WTC11 (cell line): ENCODE measurements at regions not wholly inside any gene's neighbourhood (a gene's known extent, or its start where the extent isn't known, plus 50 kb on each side); places are given as distances from the start of the nearest gene placed in this dataset.

Experiments
- ATAC-seq: fragments of 200-7000 bp; cut with Tn5 transposase; 2 replicates; pipeline ENCODE4 v1.10.0; 2021; ENCODE audit warnings: mild to moderate bottlenecking, moderate library complexity
- CTCF ChIA-PET: fragments of 300-600 bp; sonication (Branson Sonifier 250); formaldehyde crosslinking; loops from one replicate; lab custom pipeline; 2021; ENCODE audit warnings: antibody characterized with exemption; lab: Charles Lee
- POLR2A ChIA-PET: fragments of 350-600 bp; sonication (Branson Sonifier 250); formaldehyde crosslinking; loops from one replicate; lab custom pipeline; 2021; ENCODE audit warnings: antibody characterized with exemption; lab: Charles Lee
- DNase-seq: peaks from one replicate; pipeline ENCODE4 v3.0.0; 2021; ENCODE audit warnings: low spot score
- H3K27ac Mint-ChIP-seq: 2 replicates; pipeline ENCODE4 v1.8.0; 2021; ENCODE audit warnings: mixed read lengths
- H3K27me3 Mint-ChIP-seq: 2 replicates; pipeline ENCODE4 v1.8.0; 2021; ENCODE audit warnings: low read depth, mild to moderate bottlenecking, moderate library complexity, mixed read lengths
- H3K36me3 Mint-ChIP-seq: 2 replicates; pipeline ENCODE4 v1.8.0; 2021; ENCODE audit warnings: mixed read lengths
- H3K4me1 Mint-ChIP-seq: 2 replicates; pipeline ENCODE4 v1.8.0; 2022; ENCODE audit warnings: mixed read lengths
- H3K4me3 Mint-ChIP-seq: 2 replicates; pipeline ENCODE4 v1.8.0; 2021; ENCODE audit warnings: mild to moderate bottlenecking, moderate library complexity, mixed read lengths
- H3K9me3 Mint-ChIP-seq: 2 replicates; pipeline ENCODE4 v1.8.0; 2021; ENCODE audit warnings: mixed read lengths
- ATF2 ChIP-seq: sonication (generic); formaldehyde crosslinking; IDR thresholded peaks from 2 replicates; pipeline ENCODE4 v1.8.1; 2022; ENCODE audit warnings: low read depth, missing genetic modification reagents, borderline replicate concordance
- ATF6 ChIP-seq: sonication (generic); formaldehyde crosslinking; IDR thresholded peaks from 2 replicates; pipeline ENCODE4 v1.8.1; 2023; ENCODE audit warnings: mild to moderate bottlenecking, missing genetic modification reagents
- CREB1 ChIP-seq: sonication (generic); formaldehyde crosslinking; IDR thresholded peaks from 2 replicates; pipeline ENCODE4 v1.8.0; 2023; ENCODE audit warnings: mild to moderate bottlenecking, missing genetic modification reagents
- CREM ChIP-seq: sonication (generic); formaldehyde crosslinking; IDR thresholded peaks from 2 replicates; pipeline ENCODE4 v1.8.1; 2022; ENCODE audit warnings: mild to moderate bottlenecking, missing genetic modification reagents, moderate library complexity
- ETV6 ChIP-seq: sonication (generic); formaldehyde crosslinking; IDR thresholded peaks from 2 replicates; pipeline ENCODE4 v1.8.1; 2022; ENCODE audit warnings: mild to moderate bottlenecking, missing genetic modification reagents
- GABPB1 ChIP-seq: sonication (generic); formaldehyde crosslinking; IDR thresholded peaks from 2 replicates; pipeline ENCODE4 v1.8.1; 2023; ENCODE audit warnings: mild to moderate bottlenecking, missing genetic modification reagents
- IRF2 ChIP-seq: sonication (generic); formaldehyde crosslinking; IDR thresholded peaks from 2 replicates; pipeline ENCODE4 v1.8.0; 2022; ENCODE audit warnings: low read depth, missing genetic modification reagents, borderline replicate concordance
- JUN ChIP-seq: sonication (generic); formaldehyde crosslinking; IDR thresholded peaks from 2 replicates; pipeline ENCODE4 v1.8.0; 2023; ENCODE audit warnings: mild to moderate bottlenecking, missing genetic modification reagents
- MYBL2 ChIP-seq: sonication (generic); formaldehyde crosslinking; IDR thresholded peaks from 2 replicates; pipeline ENCODE4 v1.8.1; 2023; ENCODE audit warnings: mild to moderate bottlenecking, moderate library complexity, missing genetic modification reagents
- NFATC4 ChIP-seq: fragments of 250-450 bp; sonication (Bioruptor Pico); IDR thresholded peaks from 2 replicates; pipeline ENCODE4 v1.9.0; 2021; ENCODE audit warnings: mild to moderate bottlenecking
- RELA ChIP-seq: sonication (generic); formaldehyde crosslinking; IDR thresholded peaks from 2 replicates; pipeline ENCODE4 v1.8.1; 2022; ENCODE audit warnings: missing genetic modification reagents, mild to moderate bottlenecking, borderline replicate concordance
- TCF7 ChIP-seq: sonication (generic); formaldehyde crosslinking; IDR thresholded peaks from 2 replicates; pipeline ENCODE4 v1.8.0; 2022; ENCODE audit warnings: mild to moderate bottlenecking, low read depth, missing genetic modification reagents, moderate library complexity
- ZBTB43 ChIP-seq: sonication (generic); formaldehyde crosslinking; IDR thresholded peaks from 2 replicates; pipeline ENCODE4 v1.8.1; 2023; ENCODE audit warnings: mild to moderate bottlenecking, missing genetic modification reagents
- ZNF317 ChIP-seq: sonication (generic); formaldehyde crosslinking; IDR thresholded peaks from 2 replicates; pipeline ENCODE4 v1.8.1; 2023; ENCODE audit warnings: low read depth, mild to moderate bottlenecking, moderate library complexity, missing genetic modification reagents, borderline replicate concordance
- TF ChIP-seq, protein P1 (sequence below): fragments of 200-600 bp; IDR thresholded peaks from 2 replicates; pipeline ENCODE4 v1.8.0; 2022; ENCODE audit warnings: antibody characterized with exemption
- TF ChIP-seq, protein P2 (sequence below): sonication (generic); formaldehyde crosslinking; IDR thresholded peaks from 2 replicates; pipeline ENCODE4 v1.8.0; 2022; ENCODE audit warnings: missing genetic modification reagents

GRCh38 chr4:57312296-57312695, 202.1 kb upstream of the IGFBP7 start:
- Mint-ChIP-seq H3K36me3 (no peaks in the 10 kb centered on the region), H3K27me3 (no peaks in the 10 kb centered on the region; the same call in 1 of the 2 replicates), H3K27ac (no peak overlapping the region), H3K4me3 (no peak overlapping the region), H3K4me1 (peaks cover 18% of the 10 kb centered on the region), H3K9me3 (no peaks in the 10 kb centered on the region)
- ChIA-PET CTCF (interaction anchor here (1.3 kb wide), 1 partner anchor 122 kb away, joined by 4 read pairs; no protein-coding TSS in a partner anchor), POLR2A (no interaction called here)
- DNase-seq, result no peak
- ATAC-seq, result no peak
- no peak for TF ChIP-seq RELA (CRISPR knock-in tag)
- TF ChIP-seq, protein P1, sequence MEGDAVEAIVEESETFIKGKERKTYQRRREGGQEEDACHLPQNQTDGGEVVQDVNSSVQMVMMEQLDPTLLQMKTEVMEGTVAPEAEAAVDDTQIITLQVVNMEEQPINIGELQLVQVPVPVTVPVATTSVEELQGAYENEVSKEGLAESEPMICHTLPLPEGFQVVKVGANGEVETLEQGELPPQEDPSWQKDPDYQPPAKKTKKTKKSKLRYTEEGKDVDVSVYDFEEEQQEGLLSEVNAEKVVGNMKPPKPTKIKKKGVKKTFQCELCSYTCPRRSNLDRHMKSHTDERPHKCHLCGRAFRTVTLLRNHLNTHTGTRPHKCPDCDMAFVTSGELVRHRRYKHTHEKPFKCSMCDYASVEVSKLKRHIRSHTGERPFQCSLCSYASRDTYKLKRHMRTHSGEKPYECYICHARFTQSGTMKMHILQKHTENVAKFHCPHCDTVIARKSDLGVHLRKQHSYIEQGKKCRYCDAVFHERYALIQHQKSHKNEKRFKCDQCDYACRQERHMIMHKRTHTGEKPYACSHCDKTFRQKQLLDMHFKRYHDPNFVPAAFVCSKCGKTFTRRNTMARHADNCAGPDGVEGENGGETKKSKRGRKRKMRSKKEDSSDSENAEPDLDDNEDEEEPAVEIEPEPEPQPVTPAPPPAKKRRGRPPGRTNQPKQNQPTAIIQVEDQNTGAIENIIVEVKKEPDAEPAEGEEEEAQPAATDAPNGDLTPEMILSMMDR, result no peak
- no peak for TF ChIP-seq GABPB1 (CRISPR knock-in tag)
- TF ChIP-seq MYBL2, result no peak
- TF ChIP-seq ZBTB43 (CRISPR knock-in tag), result no peak
- no peak for TF ChIP-seq JUN (CRISPR knock-in tag)
- TF ChIP-seq IRF2 (CRISPR knock-in tag), result no peak
- TF ChIP-seq TCF7, result no peak

- H3K27ac Mint-ChIP-seq, result no peak overlapping the region
- no peak overlapping the region for H3K4me3 Mint-ChIP-seq
- peaks cover 18% of the 10 kb centered on the region for H3K4me1 Mint-ChIP-seq
- CTCF ChIA-PET, result no interaction called here
- POLR2A ChIA-PET, result no interaction called here
- no peak for ATAC-seq
- H3K36me3 Mint-ChIP-seq, result no peaks in the 10 kb centered on the region
- DNase-seq, result no peak
- TF ChIP-seq ATF6 (CRISPR knock-in tag) (no peak), CREB1 (no peak), ZNF317 (CRISPR knock-in tag) (no peak), ETV6 (CRISPR knock-in tag) (no peak), NFATC4 (CRISPR knock-in tag) (no peak), CREM (CRISPR knock-in tag) (no peak), ATF2 (CRISPR knock-in tag) (no peak), ZBTB43 (CRISPR knock-in tag) (no peak)
- TF ChIP-seq, protein P2, sequence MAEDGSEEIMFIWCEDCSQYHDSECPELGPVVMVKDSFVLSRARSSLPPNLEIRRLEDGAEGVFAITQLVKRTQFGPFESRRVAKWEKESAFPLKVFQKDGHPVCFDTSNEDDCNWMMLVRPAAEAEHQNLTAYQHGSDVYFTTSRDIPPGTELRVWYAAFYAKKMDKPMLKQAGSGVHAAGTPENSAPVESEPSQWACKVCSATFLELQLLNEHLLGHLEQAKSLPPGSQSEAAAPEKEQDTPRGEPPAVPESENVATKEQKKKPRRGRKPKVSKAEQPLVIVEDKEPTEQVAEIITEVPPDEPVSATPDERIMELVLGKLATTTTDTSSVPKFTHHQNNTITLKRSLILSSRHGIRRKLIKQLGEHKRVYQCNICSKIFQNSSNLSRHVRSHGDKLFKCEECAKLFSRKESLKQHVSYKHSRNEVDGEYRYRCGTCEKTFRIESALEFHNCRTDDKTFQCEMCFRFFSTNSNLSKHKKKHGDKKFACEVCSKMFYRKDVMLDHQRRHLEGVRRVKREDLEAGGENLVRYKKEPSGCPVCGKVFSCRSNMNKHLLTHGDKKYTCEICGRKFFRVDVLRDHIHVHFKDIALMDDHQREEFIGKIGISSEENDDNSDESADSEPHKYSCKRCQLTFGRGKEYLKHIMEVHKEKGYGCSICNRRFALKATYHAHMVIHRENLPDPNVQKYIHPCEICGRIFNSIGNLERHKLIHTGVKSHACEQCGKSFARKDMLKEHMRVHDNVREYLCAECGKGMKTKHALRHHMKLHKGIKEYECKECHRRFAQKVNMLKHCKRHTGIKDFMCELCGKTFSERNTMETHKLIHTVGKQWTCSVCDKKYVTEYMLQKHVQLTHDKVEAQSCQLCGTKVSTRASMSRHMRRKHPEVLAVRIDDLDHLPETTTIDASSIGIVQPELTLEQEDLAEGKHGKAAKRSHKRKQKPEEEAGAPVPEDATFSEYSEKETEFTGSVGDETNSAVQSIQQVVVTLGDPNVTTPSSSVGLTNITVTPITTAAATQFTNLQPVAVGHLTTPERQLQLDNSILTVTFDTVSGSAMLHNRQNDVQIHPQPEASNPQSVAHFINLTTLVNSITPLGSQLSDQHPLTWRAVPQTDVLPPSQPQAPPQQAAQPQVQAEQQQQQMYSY, result no peak
- H3K9me3 Mint-ChIP-seq, result no peaks in the 10 kb centered on the region
- H3K27me3 Mint-ChIP-seq, result no peaks in the 10 kb centered on the region; the same call in 1 of the 2 replicates
These were observed 199.5 kb upstream of the IGFBP7 start for GRCh38 chr4:57309658-57310057.
